ENCODE measurements at regions not wholly inside any gene's neighbourhood (a gene's known extent, or its start where the extent isn't known, plus 50 kb on each side); places are given as distances from the start of the nearest gene placed in this dataset.

DNA sequence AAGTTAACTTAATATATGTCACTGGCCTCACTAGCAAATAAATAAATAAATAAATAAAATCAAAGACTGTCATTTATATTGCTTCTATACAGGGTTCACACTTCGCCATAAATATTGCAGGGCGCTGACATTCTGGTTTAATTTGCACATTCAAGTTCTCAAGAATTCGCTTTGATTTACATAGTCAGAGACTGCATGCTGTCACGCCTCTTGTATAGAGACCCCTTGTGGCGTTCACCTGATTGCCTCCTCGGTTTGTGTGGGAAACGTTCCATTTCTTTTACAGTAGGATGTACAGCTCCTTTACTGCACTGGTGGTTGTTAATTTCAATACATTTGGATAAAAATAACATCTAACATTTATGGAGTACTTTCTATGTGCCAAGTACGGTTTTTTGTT, 71.3 kb upstream of the ADGRG2 start:
- Histone ChIP-seq H3K4me2 (ENCODE audit: insufficient read depth, low read length) (no peak overlapping the region), H4K20me1 (replicated peaks; ENCODE audit: control insufficient read depth, extremely low read depth, insufficient read depth, low read length) (no peaks in the 10 kb centered on the region), H3K9me1 (replicated peaks; ENCODE audit: control insufficient read depth, extremely low read depth, insufficient read depth, low read length) (no peaks in the 10 kb centered on the region), H3K36me3 (ENCODE audit: control insufficient read depth in 2 of 2, extremely low read depth in 1 of 2, insufficient read depth in 2 of 2, low read length in 2 of 2) (no peaks in the 10 kb centered on the region), H3K27me3 (ENCODE audit: control insufficient read depth in 2 of 2, insufficient read depth in 2 of 2, low read length in 2 of 2) (no peaks in the 10 kb centered on the region), H2AFZ (ENCODE audit: low read depth, low read length) (no peak overlapping the region), H3K4me3 (replicated peaks in 1 of 3; ENCODE audit: insufficient read depth in 1 of 3, low read depth in 1 of 3, low read length in 3 of 3) (no peak overlapping the region), H3K79me2 (ENCODE audit: control insufficient read depth, insufficient read depth, low read length) (no peaks in the 10 kb centered on the region), H3K9me3 (replicated peaks; ENCODE audit: control insufficient read depth, insufficient read depth, low read length) (no peaks in the 10 kb centered on the region), H3K27ac (ENCODE audit: insufficient read depth, low read depth, low read length) (no peak overlapping the region), H3K4me1 (ENCODE audit: control insufficient read depth, extremely low read depth, insufficient read depth, low read length) (no peaks in the 10 kb centered on the region), H3K9ac (replicated peaks; ENCODE audit: extremely low read depth, insufficient read depth, low read length) (no peak overlapping the region)
- ChIA-PET POLR2A (no interaction called here), CTCF (no interaction called here)
- no peak for DNase-seq (ENCODE audit: low read depth, low spot score)
- BruUV-seq (replicated peaks): no TSS peak
- FAIRE-seq: no peak
- intact Hi-C loops (cut with micrococcal nuclease) (no loop called here), dilution Hi-C loops (cut with MboI; ENCODE audit: extremely low pct_ligation_motif_present, low sequenced_read_pairs) (no loop called here)
- no peak for TF ChIP-seq MYC (IDR thresholded peaks at IDR 0.05; ENCODE audit: low read depth, low read length)
- no peak for TF ChIP-seq POLR2AphosphoS5 (IDR thresholded peaks at IDR 0.05; ENCODE audit: insufficient read depth, low read depth, low read length)
- no peak for TF ChIP-seq POLR2A (IDR thresholded peaks at IDR 0.05; ENCODE audit: low read depth, low read length)
- TF ChIP-seq, protein P1, sequence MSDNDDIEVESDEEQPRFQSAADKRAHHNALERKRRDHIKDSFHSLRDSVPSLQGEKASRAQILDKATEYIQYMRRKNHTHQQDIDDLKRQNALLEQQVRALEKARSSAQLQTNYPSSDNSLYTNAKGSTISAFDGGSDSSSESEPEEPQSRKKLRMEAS (IDR thresholded peaks at IDR 0.05; ENCODE audit: insufficient read depth, insufficient read length): no peak
- TF ChIP-seq, protein P2, sequence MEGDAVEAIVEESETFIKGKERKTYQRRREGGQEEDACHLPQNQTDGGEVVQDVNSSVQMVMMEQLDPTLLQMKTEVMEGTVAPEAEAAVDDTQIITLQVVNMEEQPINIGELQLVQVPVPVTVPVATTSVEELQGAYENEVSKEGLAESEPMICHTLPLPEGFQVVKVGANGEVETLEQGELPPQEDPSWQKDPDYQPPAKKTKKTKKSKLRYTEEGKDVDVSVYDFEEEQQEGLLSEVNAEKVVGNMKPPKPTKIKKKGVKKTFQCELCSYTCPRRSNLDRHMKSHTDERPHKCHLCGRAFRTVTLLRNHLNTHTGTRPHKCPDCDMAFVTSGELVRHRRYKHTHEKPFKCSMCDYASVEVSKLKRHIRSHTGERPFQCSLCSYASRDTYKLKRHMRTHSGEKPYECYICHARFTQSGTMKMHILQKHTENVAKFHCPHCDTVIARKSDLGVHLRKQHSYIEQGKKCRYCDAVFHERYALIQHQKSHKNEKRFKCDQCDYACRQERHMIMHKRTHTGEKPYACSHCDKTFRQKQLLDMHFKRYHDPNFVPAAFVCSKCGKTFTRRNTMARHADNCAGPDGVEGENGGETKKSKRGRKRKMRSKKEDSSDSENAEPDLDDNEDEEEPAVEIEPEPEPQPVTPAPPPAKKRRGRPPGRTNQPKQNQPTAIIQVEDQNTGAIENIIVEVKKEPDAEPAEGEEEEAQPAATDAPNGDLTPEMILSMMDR (IDR thresholded peaks at IDR 0.05; ENCODE audit: extremely low read depth in 1 of 2, insufficient read depth in 1 of 2, low read depth in 1 of 2, low read length in 2 of 2): no peak
- no peak for TF ChIP-seq JUN (IDR thresholded peaks at IDR 0.05; ENCODE audit: borderline replicate concordance, insufficient read depth, insufficient read length, low read depth)
- TF ChIP-seq FOS (IDR thresholded peaks at IDR 0.05; ENCODE audit: borderline replicate concordance, insufficient read depth, low read length): no peak
- no peak for TF ChIP-seq EZH2 (IDR thresholded peaks at IDR 0.05; ENCODE audit: borderline replicate concordance, low read depth, low read length, severe bottlenecking)
- TF ChIP-seq GATA2 (IDR thresholded peaks at IDR 0.05; ENCODE audit: insufficient read depth, insufficient read length, low read depth, low read length): no peak
